ENCODE measurements at regions not wholly inside any gene's neighbourhood (a gene's known extent, or its start where the extent isn't known, plus 50 kb on each side); places are given as distances from the start of the nearest gene placed in this dataset.

DNA sequence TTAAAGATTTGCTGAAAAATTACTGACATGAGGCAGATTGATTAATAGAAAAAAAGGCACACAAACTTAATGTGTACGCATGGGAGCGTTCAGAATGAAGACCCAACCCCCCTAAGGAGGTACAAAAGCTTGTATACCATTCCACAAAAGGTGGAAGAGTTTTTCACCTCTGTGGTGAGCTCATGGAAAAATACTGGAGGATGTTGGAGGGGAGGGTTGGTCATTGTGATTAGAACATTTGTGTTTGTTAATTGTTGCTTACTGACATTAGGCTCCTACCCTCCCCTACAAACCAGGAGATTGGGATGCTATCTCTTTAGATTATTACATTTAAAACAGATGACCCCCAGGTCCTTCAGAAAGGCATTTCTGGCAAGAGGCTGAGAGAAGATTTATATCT lies 1973.3 kb downstream of the OLFM4 start:
- TF ChIP-seq ZNF416 (tag by site-specific recombination; IDR thresholded peaks at IDR 0.05) (no peak), ZNF114 (tag by site-specific recombination; IDR thresholded peaks at IDR 0.05) (no peak), ZNF394 (tag by site-specific recombination; IDR thresholded peaks at IDR 0.05; ENCODE audit: borderline replicate concordance) (no peak), BCL11A (tag by site-specific recombination; IDR thresholded peaks at IDR 0.05; ENCODE audit: low read depth) (no peak), MEIS1 (CRISPR knock-in tag; IDR thresholded peaks at IDR 0.05; ENCODE audit: borderline replicate concordance) (no peak), ZNF121 (tag by site-specific recombination; IDR thresholded peaks at IDR 0.05) (no peak), TCF7L2 (IDR thresholded peaks at IDR 0.05; ENCODE audit: borderline replicate concordance, low read depth, low read length) (no peak)
- TF ChIP-seq, protein P1, sequence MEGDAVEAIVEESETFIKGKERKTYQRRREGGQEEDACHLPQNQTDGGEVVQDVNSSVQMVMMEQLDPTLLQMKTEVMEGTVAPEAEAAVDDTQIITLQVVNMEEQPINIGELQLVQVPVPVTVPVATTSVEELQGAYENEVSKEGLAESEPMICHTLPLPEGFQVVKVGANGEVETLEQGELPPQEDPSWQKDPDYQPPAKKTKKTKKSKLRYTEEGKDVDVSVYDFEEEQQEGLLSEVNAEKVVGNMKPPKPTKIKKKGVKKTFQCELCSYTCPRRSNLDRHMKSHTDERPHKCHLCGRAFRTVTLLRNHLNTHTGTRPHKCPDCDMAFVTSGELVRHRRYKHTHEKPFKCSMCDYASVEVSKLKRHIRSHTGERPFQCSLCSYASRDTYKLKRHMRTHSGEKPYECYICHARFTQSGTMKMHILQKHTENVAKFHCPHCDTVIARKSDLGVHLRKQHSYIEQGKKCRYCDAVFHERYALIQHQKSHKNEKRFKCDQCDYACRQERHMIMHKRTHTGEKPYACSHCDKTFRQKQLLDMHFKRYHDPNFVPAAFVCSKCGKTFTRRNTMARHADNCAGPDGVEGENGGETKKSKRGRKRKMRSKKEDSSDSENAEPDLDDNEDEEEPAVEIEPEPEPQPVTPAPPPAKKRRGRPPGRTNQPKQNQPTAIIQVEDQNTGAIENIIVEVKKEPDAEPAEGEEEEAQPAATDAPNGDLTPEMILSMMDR (tag by site-specific recombination; IDR thresholded peaks at IDR 0.05) = no peak
